H1 (cell line): ENCODE measurements at regions not wholly inside any gene's neighbourhood (a gene's known extent, or its start where the extent isn't known, plus 50 kb on each side); places are given as distances from the start of the nearest gene placed in this dataset.

Experiments
- CTCF ChIA-PET: fragments of 300-600 bp; sonication (Branson Sonifier 250); formaldehyde crosslinking; loops from one replicate; lab custom pipeline; 2021; ENCODE audit not compliant: partially characterized antibody; lab: Charles Lee
- POLR2A ChIA-PET: fragments of 300-600 bp; sonication (Branson Sonifier 250); formaldehyde crosslinking; loops from one replicate; lab custom pipeline; 2021; ENCODE audit warnings: inconsistent platforms; ENCODE audit not compliant: partially characterized antibody; lab: Charles Lee
- DNase-seq, 2 experiments: peaks; one replicate each; pipeline versions ENCODE4 v3.0.0 to v3.0.0-alpha.2; 2010 to 2022; ENCODE audit warnings: low spot score in 2 of 2, low read depth in 1 of 2, mixed read lengths in 1 of 2
- FAIRE-seq: peaks from 2 replicates; lab custom pipeline; 2011; peaks lifted over from hg19 to GRCh38; lab: Jason Lieb, UNC
- H2AFZ ChIP-seq: 2 replicates; pipeline ENCODE4 v1.8.1; 2012; ENCODE audit warnings: low read length, inconsistent platforms
- H2AK5ac ChIP-seq: 2 replicates; pipeline ENCODE4 v1.6.1; 2013; ENCODE audit warnings: low read depth, low read length
- H2BK120ac ChIP-seq: replicated peaks from 2 replicates; pipeline ENCODE3; 2013; ENCODE audit warnings: low read depth, low read length, inconsistent platforms
- H2BK12ac ChIP-seq: 2 replicates; pipeline ENCODE4 v1.6.1; 2013; ENCODE audit warnings: low read depth, low read length
- H2BK15ac ChIP-seq: 2 replicates; pipeline ENCODE4 v1.6.1; 2013; ENCODE audit warnings: low read length
- H2BK20ac ChIP-seq: 2 replicates; pipeline ENCODE4 v1.6.1; 2013; ENCODE audit warnings: low read length
- H2BK5ac ChIP-seq: 2 replicates; pipeline ENCODE4 v1.6.1; 2013; ENCODE audit warnings: low read depth, low read length
- H3K14ac ChIP-seq: 2 replicates; pipeline ENCODE4 v1.6.1; 2013; ENCODE audit warnings: inconsistent platforms; ENCODE audit not compliant: insufficient read length
- H3K18ac ChIP-seq: 2 replicates; pipeline ENCODE4 v1.6.1; 2013; ENCODE audit warnings: low read length; ENCODE audit errors: extremely low read depth
- H3K23ac ChIP-seq: 2 replicates; pipeline ENCODE4 v1.6.1; 2013; ENCODE audit warnings: inconsistent platforms; ENCODE audit not compliant: insufficient read length
- H3K23me2 ChIP-seq: 2 replicates; pipeline ENCODE4 v1.6.1; 2013; ENCODE audit warnings: low read depth, low read length
- H3K27ac ChIP-seq: 2 replicates; pipeline ENCODE4 v1.6.1; 2011; ENCODE audit warnings: low read depth, low read length, inconsistent platforms
- H3K27me3 ChIP-seq, 4 experiments: replicated peaks in 1 of 4; 1 replicate in 1 of 4; 2 replicates in 3 of 4; pipeline versions ENCODE4 v1.6.1 to v1.8.1; 2011 to 2013; ENCODE audit warnings: low read length in 3 of 4, mild to moderate bottlenecking in 3 of 4, inconsistent platforms in 2 of 4, mixed read lengths in 2 of 4, moderate library complexity in 1 of 4; ENCODE audit not compliant: control insufficient read depth in 3 of 4, insufficient read depth in 3 of 4; ENCODE audit errors: extremely low read depth in 1 of 4
- H3K36me3 ChIP-seq, 4 experiments: 2 replicates each; pipeline versions ENCODE4 v1.6.1 to v1.8.1; 2011 to 2013; ENCODE audit warnings: mild to moderate bottlenecking in 4 of 4, low read length in 3 of 4, moderate library complexity in 2 of 4, control low read depth in 1 of 4, inconsistent platforms in 1 of 4; ENCODE audit not compliant: insufficient read depth in 4 of 4, control insufficient read depth in 2 of 4
- H3K4ac ChIP-seq: replicated peaks from 2 replicates; pipeline ENCODE3; 2013; ENCODE audit warnings: low read length, low read depth, mixed read lengths, inconsistent platforms; ENCODE audit not compliant: insufficient read length
- H3K4me1 ChIP-seq, 4 experiments: replicated peaks in 1 of 4; 1 replicate in 1 of 4; 2 replicates in 3 of 4; pipeline versions ENCODE4 v1.6.1 to v1.8.1; 2011 to 2013; ENCODE audit warnings: low read length in 3 of 4, inconsistent platforms in 2 of 4, mixed read lengths in 1 of 4; ENCODE audit not compliant: insufficient read depth in 4 of 4, control insufficient read depth in 3 of 4
- H3K4me2 ChIP-seq, 2 experiments: 2 replicates each; pipeline versions ENCODE4 v1.6.1 to v1.8.1; 2011 to 2013; ENCODE audit warnings: low read depth in 2 of 2, low read length in 2 of 2, control low read depth in 1 of 2, inconsistent platforms in 1 of 2, mild to moderate bottlenecking in 1 of 2; ENCODE audit not compliant: insufficient read depth in 1 of 2
- H3K4me3 ChIP-seq, 4 experiments: fragments of 200-600, 300-600 bp in 1 of 4; sonication (generic), shearing (Covaris generic), sonication (Bioruptor Twin) in 1 of 4; 2 replicates each; pipeline versions ENCODE4 v1.5.1 to v1.8.1; 2011 to 2016; ENCODE audit warnings: low read length in 4 of 4, low read depth in 3 of 4, control low read depth in 2 of 4, inconsistent platforms in 2 of 4, mild to moderate bottlenecking in 2 of 4, mixed read lengths in 1 of 4, moderate library complexity in 1 of 4; ENCODE audit not compliant: insufficient read depth in 2 of 4; ENCODE audit errors: extremely low read depth in 1 of 4
- H3K56ac ChIP-seq: replicated peaks from 2 replicates; pipeline ENCODE3; 2013; ENCODE audit warnings: low read depth, mild to moderate bottlenecking, mixed read lengths, low read length, inconsistent platforms; ENCODE audit not compliant: insufficient read length
- H3K79me1 ChIP-seq: 2 replicates; pipeline ENCODE4 v1.6.1; 2013; ENCODE audit warnings: low read depth, low read length, control low read depth
- H3K79me2 ChIP-seq, 2 experiments: 2 replicates each; pipeline versions ENCODE4 v1.6.1 to v1.8.1; 2012 to 2013; ENCODE audit warnings: low read length in 2 of 2, mild to moderate bottlenecking in 2 of 2, inconsistent platforms in 1 of 2; ENCODE audit not compliant: insufficient read depth in 2 of 2, control insufficient read depth in 1 of 2
- H3K9ac ChIP-seq, 4 experiments: replicated peaks in 1 of 4; 1 replicate in 1 of 4; 2 replicates in 3 of 4; pipeline versions ENCODE4 v1.6.1 to v1.8.1; 2011 to 2013; ENCODE audit warnings: low read depth in 3 of 4, low read length in 3 of 4, control low read depth in 2 of 4, mild to moderate bottlenecking in 2 of 4, moderate library complexity in 2 of 4, inconsistent platforms in 1 of 4; ENCODE audit errors: extremely low read depth in 1 of 4
- H3K9me3 ChIP-seq, 2 experiments: 2 replicates each; pipeline versions ENCODE4 v1.6.1 to v1.8.1; 2012 to 2013; ENCODE audit warnings: mild to moderate bottlenecking in 2 of 2, moderate library complexity in 2 of 2, control low read depth in 1 of 2, inconsistent platforms in 1 of 2, low read depth in 1 of 2, low read length in 1 of 2, mixed read lengths in 1 of 2; ENCODE audit not compliant: insufficient read depth in 2 of 2
- H4K20me1 ChIP-seq, 2 experiments: replicated peaks in 1 of 2; 2 replicates each; pipeline versions ENCODE3 to v1.8.1; 2011 to 2013; ENCODE audit warnings: inconsistent platforms in 2 of 2, low read length in 2 of 2, mild to moderate bottlenecking in 1 of 2; ENCODE audit not compliant: insufficient read depth in 2 of 2, control insufficient read depth in 1 of 2
- H4K5ac ChIP-seq: 2 replicates; pipeline ENCODE4 v1.6.1; 2013; ENCODE audit warnings: low read length, low read depth, mixed read lengths, inconsistent platforms; ENCODE audit not compliant: insufficient read length
- H4K8ac ChIP-seq: 2 replicates; pipeline ENCODE4 v1.8.0; 2013; ENCODE audit warnings: mild to moderate bottlenecking, moderate library complexity, low read length, inconsistent platforms; ENCODE audit not compliant: insufficient read depth; ENCODE audit errors: extremely low read depth
- H4K91ac ChIP-seq: replicated peaks from 2 replicates; pipeline ENCODE3; 2013; ENCODE audit warnings: low read length, mixed read lengths, inconsistent platforms; ENCODE audit not compliant: insufficient read length
- EZH2 ChIP-seq: fragments of 200-600 bp; sonication (generic); IDR thresholded peaks from 2 replicates; pipeline ENCODE4 v1.7.1; 2012; ENCODE audit warnings: low read depth, mild to moderate bottlenecking, moderate library complexity, low read length, inconsistent platforms; ENCODE audit not compliant: severe bottlenecking
- MAFK ChIP-seq: IDR thresholded peaks from 2 replicates; pipeline ENCODE4 v1.6.1; 2012; ENCODE audit warnings: low read depth, mild to moderate bottlenecking, improper control_type of control experiment, low read length
- ZNF274 ChIP-seq: IDR thresholded peaks from 2 replicates; pipeline ENCODE4 v1.7.0; 2012; ENCODE audit warnings: low read length, borderline replicate concordance; ENCODE audit errors: extremely low read depth

DNA sequence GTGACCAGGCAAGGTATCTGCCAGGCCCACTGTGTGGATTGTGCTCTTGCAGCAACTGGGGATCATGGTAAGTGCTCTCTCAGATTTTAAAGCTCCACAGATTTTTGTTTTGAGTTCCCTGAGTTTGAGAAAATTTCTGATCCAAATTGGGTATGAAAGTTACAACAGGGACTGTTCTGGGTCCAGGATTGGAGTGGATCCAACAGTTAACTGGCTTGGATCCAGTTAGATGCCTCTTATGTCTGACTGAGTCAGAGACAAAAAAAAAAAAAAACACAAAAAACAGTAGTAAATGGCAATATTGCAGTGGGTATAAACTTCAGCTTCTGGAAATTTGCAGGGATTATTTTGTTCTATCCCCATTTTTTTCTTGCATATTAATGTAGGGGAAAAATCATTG is 598.8 kb downstream of the C12orf50 start:
- Histone ChIP-seq H2BK12ac (no peak overlapping the region), H3K4me2 (no peak overlapping the region), H3K4me3 (no peak overlapping the region), H3K27ac (no peak overlapping the region), H3K56ac (no peak overlapping the region), H3K27me3 (peaks cover 0 to 1% (median 0%) of the 10 kb centered on the region in 4 experiments; a peak in 1 of 7 replicates), H2BK5ac (no peak overlapping the region), H2AK5ac (no peak overlapping the region), H3K23ac (no peak overlapping the region), H2AFZ (no peak overlapping the region), H3K14ac (no peak overlapping the region), H2BK20ac (no peak overlapping the region), H3K4me1 (no peaks in the 10 kb centered on the region), H3K36me3 (no peaks in the 10 kb centered on the region; a peak in 1 of 8 replicates), H4K20me1 (no peaks in the 10 kb centered on the region), H3K9ac (no peak overlapping the region), H4K5ac (no peak overlapping the region), H3K23me2 (no peaks in the 10 kb centered on the region), H2BK15ac (no peak overlapping the region), H3K79me2 (no peaks in the 10 kb centered on the region), H3K79me1 (no peaks in the 10 kb centered on the region), H4K91ac (no peak overlapping the region), H3K18ac (no peak overlapping the region), H3K9me3 (no peaks in the 10 kb centered on the region), H2BK120ac (no peak overlapping the region), H3K4ac (no peak overlapping the region), H4K8ac (no peak overlapping the region)
- TF ChIP-seq MAFK: no peak
- no peak for TF ChIP-seq ZNF274
- TF ChIP-seq EZH2: no peak
- ChIA-PET POLR2A (no interaction called here), CTCF (no interaction called here)
- DNase-seq (no peak), FAIRE-seq (no peak)
